Esophagus squamous epithelium (tissue), 4 donors: ENCODE measurements at regions not wholly inside any gene's neighbourhood (a gene's known extent, or its start where the extent isn't known, plus 50 kb on each side); places are given as distances from the start of the nearest gene placed in this dataset.

Experiments used
- POLR2A ChIP-seq, 4 donors: fragments of 450-650 bp; IDR thresholded peaks; one replicate each; pipeline ENCODE4 v1.6.1; 2017; ENCODE audit warnings: antibody characterized with exemption in 4 of 4, mild to moderate bottlenecking in 4 of 4, moderate library complexity in 3 of 4
- TF ChIP-seq, protein P1 (sequence below), 6 experiments: fragments of 450-650 bp in 4 of 6; fragments of 200-600 bp in 2 of 6; sonication (generic) in 2 of 6; IDR thresholded peaks; one replicate each; pipeline ENCODE4 v1.5.1; 2016 to 2019; ENCODE audit warnings: antibody characterized with exemption in 6 of 6, mild to moderate bottlenecking in 4 of 6, moderate library complexity in 4 of 6

DNA sequence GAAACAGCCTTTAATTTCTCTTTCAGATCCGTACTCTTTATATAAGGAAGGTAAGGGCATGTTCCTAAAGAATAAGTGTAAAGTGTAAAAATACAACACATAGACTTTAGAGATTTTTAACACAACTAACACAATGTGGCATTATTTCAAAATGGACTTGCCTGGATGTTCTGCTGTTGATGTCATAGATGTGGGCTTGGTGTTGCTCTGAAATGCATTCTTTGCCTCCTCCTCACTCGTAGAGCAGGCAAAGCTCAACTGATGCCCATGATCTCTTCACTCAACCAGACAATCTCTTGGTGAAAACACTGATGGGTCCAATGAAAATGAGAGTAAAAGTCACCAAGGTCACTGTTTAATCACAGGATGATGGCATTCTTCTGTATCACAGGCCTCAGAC lies 174.2 kb upstream of the TCERG1L start:
- TF ChIP-seq, protein P1, sequence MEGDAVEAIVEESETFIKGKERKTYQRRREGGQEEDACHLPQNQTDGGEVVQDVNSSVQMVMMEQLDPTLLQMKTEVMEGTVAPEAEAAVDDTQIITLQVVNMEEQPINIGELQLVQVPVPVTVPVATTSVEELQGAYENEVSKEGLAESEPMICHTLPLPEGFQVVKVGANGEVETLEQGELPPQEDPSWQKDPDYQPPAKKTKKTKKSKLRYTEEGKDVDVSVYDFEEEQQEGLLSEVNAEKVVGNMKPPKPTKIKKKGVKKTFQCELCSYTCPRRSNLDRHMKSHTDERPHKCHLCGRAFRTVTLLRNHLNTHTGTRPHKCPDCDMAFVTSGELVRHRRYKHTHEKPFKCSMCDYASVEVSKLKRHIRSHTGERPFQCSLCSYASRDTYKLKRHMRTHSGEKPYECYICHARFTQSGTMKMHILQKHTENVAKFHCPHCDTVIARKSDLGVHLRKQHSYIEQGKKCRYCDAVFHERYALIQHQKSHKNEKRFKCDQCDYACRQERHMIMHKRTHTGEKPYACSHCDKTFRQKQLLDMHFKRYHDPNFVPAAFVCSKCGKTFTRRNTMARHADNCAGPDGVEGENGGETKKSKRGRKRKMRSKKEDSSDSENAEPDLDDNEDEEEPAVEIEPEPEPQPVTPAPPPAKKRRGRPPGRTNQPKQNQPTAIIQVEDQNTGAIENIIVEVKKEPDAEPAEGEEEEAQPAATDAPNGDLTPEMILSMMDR (IDR thresholded peaks at IDR 0.05) = no peak
- TF ChIP-seq POLR2A (IDR thresholded peaks at IDR 0.05) = no peak
